T-cell (primary cell): ENCODE measurements at regions not wholly inside any gene's neighbourhood (a gene's known extent, or its start where the extent isn't known, plus 50 kb on each side); places are given as distances from the start of the nearest gene placed in this dataset.
"Not testable (repeated sequence)": the region's sequence is repeated elsewhere in the genome, so short reads cannot be mapped to it uniquely, and the experiment has no call there.

Source experiments
- ATAC-seq, 4 experiments: fragments of 200-7000 bp in 3 of 4; fragments of 150-1000 bp in 1 of 4; cut with Tn5 transposase; replicated peaks in 1 of 4; 1 replicate in 3 of 4; 2 replicates in 1 of 4; pipeline ENCODE4 v1.10.0; 2021; ENCODE audit warnings: moderate library complexity in 3 of 4, mild to moderate bottlenecking in 2 of 4, moderate number of reproducible peaks in 1 of 4
- CTCF ChIA-PET, 2 donors: fragments of 300-600 bp; sonication (Branson Sonifier 250); formaldehyde crosslinking; loops; one replicate each; lab custom pipeline; 2022; ENCODE audit warnings: antibody characterized with exemption in 2 of 2; lab: Charles Lee
- POLR2A ChIA-PET, 2 donors: fragments of 300-600 bp; sonication (Branson Sonifier 250); formaldehyde crosslinking; loops; one replicate each; lab custom pipeline; 2022; ENCODE audit warnings: antibody characterized with exemption in 2 of 2; lab: Charles Lee
- DNase-seq, 35 experiments: peaks; one replicate each; pipeline versions ENCODE4 v3.0.0 to v3.0.0-alpha.2; 2013 to 2023
- H3K27ac ChIP-seq: one replicate; pipeline ENCODE4 v1.5.1; 2013; ENCODE audit warnings: low read length
- H3K27me3 ChIP-seq, 2 experiments: replicated peaks in 1 of 2; 1 replicate in 1 of 2; 2 replicates in 1 of 2; pipeline versions ENCODE4 v1.6.1 to v1.7.0; 2013; ENCODE audit warnings: low read length in 1 of 2, mixed read lengths in 1 of 2; ENCODE audit not compliant: control insufficient read depth in 2 of 2, insufficient read depth in 2 of 2; ENCODE audit errors: extremely low read depth in 1 of 2
- H3K36me3 ChIP-seq, 2 donors: 1 replicate in 1 of 2; 2 replicates in 1 of 2; pipeline versions ENCODE4 v1.6.1 to v1.7.0; 2013; ENCODE audit warnings: low read length in 1 of 2; ENCODE audit not compliant: control insufficient read depth in 2 of 2, insufficient read depth in 1 of 2; ENCODE audit errors: extremely low read depth in 1 of 2
- H3K4me1 ChIP-seq, 2 experiments: 1 replicate in 1 of 2; 2 replicates in 1 of 2; pipeline versions ENCODE4 v1.6.1 to v1.7.0; 2013; ENCODE audit warnings: low read length in 2 of 2, mixed read lengths in 1 of 2; ENCODE audit not compliant: insufficient read depth in 2 of 2, control insufficient read depth in 1 of 2; ENCODE audit errors: extremely low read depth in 1 of 2
- H3K4me3 ChIP-seq, 2 donors: 1 replicate in 1 of 2; 2 replicates in 1 of 2; pipeline versions ENCODE4 v1.5.1 to v1.7.0; 2013; ENCODE audit warnings: mild to moderate bottlenecking in 2 of 2, low read length in 1 of 2, moderate library complexity in 1 of 2; ENCODE audit not compliant: control insufficient read depth in 1 of 2; ENCODE audit errors: extremely low read depth in 1 of 2
- H3K9me3 ChIP-seq: 2 replicates; pipeline ENCODE4 v1.7.0; 2013
- H3K27ac Mint-ChIP-seq, 2 donors: one replicate each; pipeline ENCODE4 v1.8.0; 2020 to 2021; ENCODE audit warnings: mild to moderate bottlenecking in 2 of 2, mixed read lengths in 2 of 2
- H3K27me3 Mint-ChIP-seq, 2 donors: one replicate each; pipeline ENCODE4 v1.8.0; 2021 to 2022; ENCODE audit warnings: mixed read lengths in 2 of 2
- H3K36me3 Mint-ChIP-seq: one replicate; pipeline ENCODE4 v1.8.0; 2021; ENCODE audit warnings: mixed read lengths
- H3K4me1 Mint-ChIP-seq, 3 donors: one replicate each; pipeline ENCODE4 v1.8.0; 2020 to 2022; ENCODE audit warnings: mixed read lengths in 3 of 3, mild to moderate bottlenecking in 1 of 3
- H3K4me3 Mint-ChIP-seq, 3 donors: one replicate each; pipeline ENCODE4 v1.8.0; 2020 to 2022; ENCODE audit warnings: mild to moderate bottlenecking in 3 of 3, mixed read lengths in 3 of 3, moderate library complexity in 3 of 3
- H3K9me3 Mint-ChIP-seq, 3 donors: one replicate each; pipeline ENCODE4 v1.8.0; 2020 to 2022; ENCODE audit warnings: mixed read lengths in 3 of 3
- WGBS: methylation state at CpG from one replicate; pipeline ENCODE4 v1.1.5; 2013; ENCODE audit warnings: missing lambda C conversion rate; ENCODE audit not compliant: insufficient coverage; 5-methylcytosine and 5-hydroxymethylcytosine counted together

DNA sequence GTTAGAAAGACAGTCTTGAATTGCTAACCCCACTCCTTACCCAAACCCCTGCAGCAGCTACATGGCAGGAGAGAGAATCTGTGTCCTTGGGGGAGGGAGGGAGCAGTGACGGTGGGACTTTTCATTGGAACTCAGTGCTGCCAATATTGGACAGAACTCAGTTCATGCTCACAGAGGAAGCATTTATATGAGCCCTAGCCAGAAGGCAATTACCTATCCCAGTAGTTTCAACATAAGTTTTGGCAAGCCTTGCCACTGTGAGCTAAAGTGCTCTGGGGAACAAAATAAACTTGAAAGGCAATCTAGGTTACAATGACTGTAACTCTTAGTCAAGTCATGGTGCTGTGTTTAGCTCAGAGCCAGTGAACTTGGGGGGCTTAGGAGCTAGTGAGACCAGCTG lies 1013.4 kb upstream of the COX7C start:
- CTCF ChIA-PET = no interaction called here
- H3K36me3 Mint-ChIP-seq = no peaks in the 10 kb centered on the region
- POLR2A ChIA-PET = no interaction called here
- H3K9me3 Mint-ChIP-seq = peaks cover 6 to 16% (median 11%) of the 10 kb centered on the region in 3 donors
- no peaks in the 10 kb centered on the region for H3K4me1 Mint-ChIP-seq
- no peak overlapping the region for H3K4me3 ChIP-seq
- H3K4me3 Mint-ChIP-seq = no peak overlapping the region
- no peaks in the 10 kb centered on the region for H3K27me3 Mint-ChIP-seq
- DNase-seq (no peak), ATAC-seq (no peak)
- no peaks in the 10 kb centered on the region for H3K36me3 ChIP-seq
- no peaks in the 10 kb centered on the region for H3K27me3 ChIP-seq
- no peaks in the 10 kb centered on the region for H3K4me1 ChIP-seq
- H3K9me3 ChIP-seq = no peaks in the 10 kb centered on the region
- WGBS = 86% methylated on average over 1 of the region's 1 CpG
- no peak overlapping the region for H3K27ac ChIP-seq
- no peak overlapping the region for H3K27ac Mint-ChIP-seq

DNA sequence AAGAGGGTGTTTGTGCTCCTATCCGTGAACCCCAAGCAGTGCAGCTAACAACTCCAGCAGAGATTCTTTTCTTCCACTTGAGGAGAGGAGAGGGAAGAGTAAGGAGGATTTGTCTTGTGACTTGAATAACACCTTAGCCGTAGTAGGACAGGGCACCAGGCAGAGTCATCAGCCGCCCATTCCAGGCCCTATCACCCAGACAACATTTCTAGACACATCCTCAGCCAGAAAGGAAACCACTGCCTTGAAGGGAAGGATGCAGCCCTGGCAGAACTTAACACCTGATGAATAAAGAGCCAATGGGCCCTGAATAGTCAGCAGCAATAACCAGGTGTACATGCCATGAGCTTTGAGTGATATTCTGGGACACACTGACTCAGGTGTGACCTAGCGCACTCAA lies 1013.0 kb upstream of the COX7C start:
- Histone ChIP-seq H3K27ac (no peak overlapping the region), H3K9me3 (no peaks in the 10 kb centered on the region), H3K36me3 (no peaks in the 10 kb centered on the region), H3K4me3 (no peak overlapping the region), H3K4me1 (no peaks in the 10 kb centered on the region), H3K27me3 (no peaks in the 10 kb centered on the region)
- no peaks in the 10 kb centered on the region for H3K4me1 Mint-ChIP-seq
- H3K4me3 Mint-ChIP-seq = no peak overlapping the region
- ChIA-PET CTCF (no interaction called here), POLR2A (no interaction called here)
- no peak for DNase-seq
- no peak overlapping the region for H3K27ac Mint-ChIP-seq
- ATAC-seq = no peak
- H3K36me3 Mint-ChIP-seq = no peaks in the 10 kb centered on the region
- 84% methylated on average over 3 of the region's 4 CpGs for WGBS
- H3K9me3 Mint-ChIP-seq = peaks cover 6 to 16% (median 11%) of the 10 kb centered on the region in 3 donors
- no peaks in the 10 kb centered on the region for H3K27me3 Mint-ChIP-seq

DNA sequence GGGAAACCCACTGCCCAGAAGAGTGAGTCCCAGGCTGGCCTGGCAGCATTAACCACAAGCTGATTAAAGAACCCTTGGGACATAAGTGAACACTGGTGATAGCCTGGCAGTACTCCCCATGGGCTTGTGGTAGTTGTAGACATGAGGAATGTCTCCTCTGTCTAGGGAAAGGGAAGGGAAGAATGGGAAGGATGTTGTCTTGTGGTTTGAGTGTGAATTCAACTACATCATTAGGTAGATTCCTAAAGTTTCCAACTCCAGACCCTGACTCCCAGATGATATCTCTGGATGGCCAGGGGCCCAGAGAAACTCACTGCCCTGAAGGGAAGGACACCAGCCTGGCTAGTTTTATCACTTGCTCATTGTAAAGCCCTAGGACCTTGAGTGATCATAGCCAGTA lies 1012.4 kb upstream of the COX7C start:
- H3K4me3 Mint-ChIP-seq = no peak overlapping the region
- no peaks in the 10 kb centered on the region for H3K9me3 ChIP-seq
- H3K27me3 ChIP-seq = no peaks in the 10 kb centered on the region
- no peaks in the 10 kb centered on the region for H3K36me3 Mint-ChIP-seq
- ChIA-PET POLR2A (no interaction called here), CTCF (no interaction called here)
- no peak overlapping the region for H3K27ac Mint-ChIP-seq
- ATAC-seq = no peak
- H3K4me3 ChIP-seq = no peak overlapping the region
- H3K27ac ChIP-seq = no peak overlapping the region
- peaks cover 6 to 16% (median 11%) of the 10 kb centered on the region in 3 donors for H3K9me3 Mint-ChIP-seq
- no peaks in the 10 kb centered on the region for H3K4me1 Mint-ChIP-seq
- H3K36me3 ChIP-seq = no peaks in the 10 kb centered on the region
- H3K4me1 ChIP-seq = no peaks in the 10 kb centered on the region
- H3K27me3 Mint-ChIP-seq = no peaks in the 10 kb centered on the region
- DNase-seq = no peak

DNA sequence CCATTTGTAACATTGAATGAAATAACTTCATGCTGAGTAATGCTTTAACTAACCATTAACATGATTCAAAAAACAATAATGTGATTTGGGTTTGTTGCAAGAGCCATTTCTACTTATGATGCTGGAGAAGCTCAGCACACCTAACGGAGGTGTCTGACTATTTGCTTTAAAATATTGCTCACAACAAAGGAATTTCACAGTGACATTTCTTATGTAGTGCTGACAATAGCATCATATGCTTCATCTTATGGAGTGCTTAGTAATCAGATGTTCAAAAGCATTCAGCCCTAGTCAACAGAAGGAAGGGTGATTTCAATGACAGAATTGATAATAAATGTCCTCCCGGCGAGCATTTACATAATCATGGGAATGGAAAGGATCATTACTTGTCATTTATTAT lies 1003.3 kb upstream of the COX7C start:
- H3K4me3 Mint-ChIP-seq = no peak overlapping the region
- ATAC-seq = no peak
- no peaks in the 10 kb centered on the region for H3K36me3 ChIP-seq
- H3K27me3 Mint-ChIP-seq = no peaks in the 10 kb centered on the region
- no peaks in the 10 kb centered on the region for H3K4me1 Mint-ChIP-seq
- H3K9me3 Mint-ChIP-seq = peaks cover 0 to 14% (median 6%) of the 10 kb centered on the region in 3 donors
- ChIA-PET CTCF (no interaction called here), POLR2A (no interaction called here)
- H3K36me3 Mint-ChIP-seq = no peaks in the 10 kb centered on the region
- H3K4me3 ChIP-seq = no peak overlapping the region
- no peaks in the 10 kb centered on the region for H3K4me1 ChIP-seq
- no peak overlapping the region for H3K27ac Mint-ChIP-seq
- no peaks in the 10 kb centered on the region for H3K27me3 ChIP-seq
- H3K27ac ChIP-seq = no peak overlapping the region
- no peak for DNase-seq
- WGBS = no CpG with 5 or more reads among the region's 3 CpGs
- H3K9me3 ChIP-seq = no peaks in the 10 kb centered on the region

DNA sequence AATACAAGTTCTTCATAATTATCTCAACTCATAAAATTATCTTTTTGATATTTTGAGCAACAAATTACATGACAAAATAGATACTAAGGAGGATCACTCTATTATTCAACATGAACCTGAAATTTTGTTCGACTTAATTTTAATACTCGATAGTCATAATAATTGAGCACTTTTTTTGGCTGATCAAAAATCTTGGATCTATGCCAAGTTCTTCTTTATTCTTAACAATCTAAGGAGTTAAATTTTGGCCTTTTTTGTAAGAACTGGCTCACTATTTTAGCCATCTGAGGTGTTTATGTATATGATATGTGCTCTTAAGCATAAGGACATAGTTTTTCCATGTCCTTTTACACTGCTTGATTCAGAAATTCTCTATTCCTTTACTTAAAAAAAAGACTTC lies 996.1 kb upstream of the COX7C start:
- Mint-ChIP-seq H3K27me3 (no peaks in the 10 kb centered on the region), H3K36me3 (no peaks in the 10 kb centered on the region), H3K4me1 (no peaks in the 10 kb centered on the region), H3K4me3 (no peak overlapping the region), H3K9me3 (peaks cover 2 to 14% (median 10%) of the 10 kb centered on the region in 3 donors), H3K27ac (no peak overlapping the region)
- Histone ChIP-seq H3K4me3 (no peak overlapping the region), H3K36me3 (no peaks in the 10 kb centered on the region), H3K27ac (no peak overlapping the region), H3K27me3 (no peaks in the 10 kb centered on the region), H3K4me1 (no peaks in the 10 kb centered on the region), H3K9me3 (no peaks in the 10 kb centered on the region)
- WGBS = no CpG with 5 or more reads among the region's 2 CpGs
- ATAC-seq (no peak), DNase-seq (no peak)
- ChIA-PET POLR2A (no interaction called here), CTCF (no interaction called here)

DNA sequence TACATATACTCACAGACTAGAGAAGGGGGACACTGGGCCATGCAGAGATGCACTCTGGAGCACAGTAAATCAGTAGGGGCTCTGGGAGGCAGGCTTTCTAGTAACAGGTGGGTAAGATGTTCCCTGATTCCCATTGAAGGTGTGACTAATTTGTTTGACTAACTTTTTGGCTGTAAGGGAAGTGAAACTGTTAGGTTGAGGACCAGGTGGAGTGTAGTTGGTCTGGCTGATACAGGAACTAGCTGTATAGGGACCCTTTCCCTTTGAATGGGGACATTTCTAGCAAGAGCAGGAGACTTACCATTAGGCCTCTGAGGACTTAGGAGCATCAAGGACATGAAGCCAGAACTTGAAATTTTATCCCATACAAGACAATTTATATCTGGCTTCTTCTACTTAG lies 989.6 kb upstream of the COX7C start:
- H3K4me1 Mint-ChIP-seq = no peaks in the 10 kb centered on the region
- POLR2A ChIA-PET = no interaction called here

DNA sequence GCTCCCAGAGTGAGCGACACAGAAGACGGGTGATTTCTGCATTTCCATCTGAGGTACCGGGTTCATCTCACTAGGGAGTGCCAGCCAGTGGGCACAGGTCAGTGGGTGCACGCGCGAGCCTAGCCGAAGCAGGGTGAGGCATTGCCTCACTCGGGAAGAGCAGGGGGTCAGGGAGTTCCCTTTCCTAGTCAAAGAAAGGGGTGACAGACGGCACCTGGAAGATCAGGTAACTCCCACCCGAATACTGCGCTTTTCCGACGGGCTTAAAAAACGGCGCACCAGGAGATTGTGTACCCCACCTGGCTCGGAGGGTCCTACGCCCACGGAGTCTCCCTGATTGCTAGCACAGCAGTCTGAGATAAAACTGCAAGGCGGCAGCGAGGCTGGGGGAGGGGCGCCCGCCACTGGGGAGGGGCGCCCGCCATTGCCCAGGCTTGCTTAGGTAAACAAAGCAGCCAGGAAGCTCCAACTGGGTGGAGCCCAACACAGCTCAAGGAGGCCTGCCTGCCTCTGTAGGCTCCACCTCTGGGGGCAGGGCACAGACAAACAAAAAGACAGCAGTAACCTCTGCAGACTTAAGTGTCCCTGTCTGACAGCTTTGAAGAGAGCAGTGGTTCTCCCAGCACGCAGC lies 979.1 kb upstream of the COX7C start:
- POLR2A ChIA-PET, H3K4me1 ChIP-seq, ATAC-seq, H3K36me3 ChIP-seq, CTCF ChIA-PET, H3K4me1 Mint-ChIP-seq, H3K27me3 ChIP-seq, H3K9me3 ChIP-seq, H3K36me3 Mint-ChIP-seq, H3K4me3 ChIP-seq, H3K4me3 Mint-ChIP-seq, DNase-seq, H3K27ac ChIP-seq, H3K27me3 Mint-ChIP-seq, H3K27ac Mint-ChIP-seq: not testable (repeated sequence)
- WGBS = 82% methylated on average over 5 of the region's 25 CpGs
- peaks cover 0 to 10% (median 4%) of the 10 kb centered on the region in 3 donors for H3K9me3 Mint-ChIP-seq

More for the DNA sequence above, 989.6 kb upstream of the COX7C start:
- ATAC-seq (no peak), DNase-seq (no peak)
- H3K4me3 ChIP-seq = no peak overlapping the region
- CTCF ChIA-PET = no interaction called here
- H3K27ac Mint-ChIP-seq = no peak overlapping the region
- no peaks in the 10 kb centered on the region for H3K4me1 ChIP-seq
- no peaks in the 10 kb centered on the region for H3K27me3 Mint-ChIP-seq
- H3K9me3 Mint-ChIP-seq = peaks cover 0 to 8% (median 5%) of the 10 kb centered on the region in 3 donors
- H3K27ac ChIP-seq = no peak overlapping the region
- no peaks in the 10 kb centered on the region for H3K27me3 ChIP-seq
- H3K4me3 Mint-ChIP-seq = no peak overlapping the region
- no peaks in the 10 kb centered on the region for H3K9me3 ChIP-seq
- H3K36me3 ChIP-seq = no peaks in the 10 kb centered on the region
- H3K36me3 Mint-ChIP-seq = no peaks in the 10 kb centered on the region
